A549 (cell line): ENCODE measurements at regions not wholly inside any gene's neighbourhood (a gene's known extent, or its start where the extent isn't known, plus 50 kb on each side); places are given as distances from the start of the nearest gene placed in this dataset.
"Not testable (repeated sequence)": the region's sequence is repeated elsewhere in the genome, so short reads cannot be mapped to it uniquely, and the experiment has no call there.

Source experiments
- ATAC-seq, 2 experiments: fragments of 200-7000 bp in 1 of 2; fragments of >200 bp in 1 of 2; cut with Nextera tagmentation in 1 of 2; cut with Tn5 transposase in 1 of 2; 3 replicates each; pipeline versions ENCODE4 v1.8.0 to v1.9.1; 2018 to 2020; ENCODE audit warnings: mild to moderate bottlenecking in 1 of 2, moderate library complexity in 1 of 2
- CTCF ChIA-PET: fragments of 300-600 bp; sonication (Branson Sonifier 250); formaldehyde crosslinking; extraction: SDS; loops from one replicate; lab custom pipeline; 2021; ENCODE audit warnings: antibody characterized with exemption, inconsistent platforms; lab: Yijun Ruan, JAX
- POLR2A ChIA-PET: fragments of 350-600 bp; formaldehyde crosslinking; extraction: SDS; loops from one replicate; lab custom pipeline; 2021; ENCODE audit warnings: antibody characterized with exemption, inconsistent platforms; lab: Yijun Ruan, JAX
- DNase-seq, 2 experiments: peaks; one replicate each; pipeline versions ENCODE4 v3.0.0 to v3.0.0-alpha.2; 2011 to 2016; ENCODE audit warnings: low read depth in 1 of 2, low spot score in 1 of 2
- FAIRE-seq: peaks from 2 replicates; lab custom pipeline; 2011; peaks lifted over from hg19 to GRCh38; lab: Jason Lieb, UNC
- H3K27ac ChIP-seq, 2 experiments: fragments of >200 bp; sonication (Bioruptor Twin); formaldehyde crosslinking; 3 replicates each; pipeline ENCODE4 v1.5.1; 2016 to 2017
- H3K4me1 ChIP-seq: fragments of >200 bp; sonication (Bioruptor Twin); formaldehyde crosslinking; 3 replicates; pipeline ENCODE4 v1.6.1; 2016
- H3K4me2 ChIP-seq: fragments of >200 bp; sonication (Bioruptor Twin); formaldehyde crosslinking; 3 replicates; pipeline ENCODE4 v1.6.1; 2016
- H3K4me3 ChIP-seq: fragments of >200 bp; sonication (Bioruptor Twin); formaldehyde crosslinking; 3 replicates; pipeline ENCODE4 v1.5.1; 2016
- H3K9me3 ChIP-seq: fragments of >200 bp; sonication (Bioruptor Twin); formaldehyde crosslinking; 3 replicates; pipeline ENCODE4 v1.6.1; 2016
- CBX8 ChIP-seq: fragments of 200-600 bp; sonication (generic); IDR thresholded peaks from 2 replicates; pipeline ENCODE4 v1.6.1; 2016
- CEBPB ChIP-seq, 2 experiments: fragments of >200 bp in 1 of 2; sonication (Bioruptor Twin) in 1 of 2; formaldehyde crosslinking in 1 of 2; IDR thresholded peaks; 2 replicates each; pipeline ENCODE4 v1.6.1; 2012 to 2016
- EHMT2 ChIP-seq: fragments of 200-600 bp; sonication (generic); IDR thresholded peaks from 2 replicates; pipeline ENCODE4 v1.6.1; 2016; ENCODE audit warnings: antibody characterized with exemption, low read depth, mild to moderate bottlenecking, moderate library complexity
- FOSB ChIP-seq: fragments of 250-450 bp; sonication (Bioruptor Pico); IDR thresholded peaks from 2 replicates; pipeline ENCODE4 v1.5.0; 2020; ENCODE audit warnings: mild to moderate bottlenecking, moderate library complexity
- FOSL2 ChIP-seq, 2 experiments: fragments of 450-650 bp in 1 of 2; fragments of >200 bp in 1 of 2; sonication (Bioruptor Twin) in 1 of 2; formaldehyde crosslinking; IDR thresholded peaks; 2 replicates each; pipeline versions ENCODE4 v1.5.0 to v1.6.1; 2016 to 2020; ENCODE audit warnings: mild to moderate bottlenecking in 1 of 2, moderate library complexity in 1 of 2
- JUNB ChIP-seq: fragments of >200 bp; sonication (Bioruptor Twin); formaldehyde crosslinking; IDR thresholded peaks from 2 replicates; pipeline ENCODE4 v1.6.1; 2016
- RAD21 ChIP-seq, 2 experiments: fragments of >200 bp in 1 of 2; sonication (Bioruptor Twin) in 1 of 2; formaldehyde crosslinking in 1 of 2; IDR thresholded peaks in 1 of 2; conservative IDR thresholded peaks in 1 of 2; 2 replicates in 1 of 2; 3 replicates in 1 of 2; pipeline ENCODE4 v1.6.1; 2012 to 2018; ENCODE audit warnings: inconsistent platforms in 1 of 2
- RFX5 ChIP-seq: fragments of 450-650 bp; IDR thresholded peaks from 2 replicates; pipeline ENCODE4 v1.7.1; 2014; ENCODE audit warnings: antibody characterized with exemption, mild to moderate bottlenecking, moderate library complexity
- RNF2 ChIP-seq: fragments of 200-600 bp; sonication (generic); IDR thresholded peaks from 2 replicates; pipeline ENCODE4 v1.6.1; 2016; ENCODE audit warnings: low read depth, mild to moderate bottlenecking, antibody characterized with exemption, moderate library complexity, borderline replicate concordance
- WGBS: methylation state at CpG from one replicate; pipeline ENCODE4 v1.1.6; 2017; ENCODE audit errors: missing lambda C conversion rate; 5-methylcytosine and 5-hydroxymethylcytosine counted together
- TF ChIP-seq, protein P1 (sequence below): fragments of >200 bp; sonication (Bioruptor Twin); formaldehyde crosslinking; IDR thresholded peaks from 3 replicates; pipeline ENCODE4 v1.5.1; 2016
- TF ChIP-seq, protein P2 (sequence below): fragments of 250-450 bp; sonication (Bioruptor Pico); IDR thresholded peaks from 2 replicates; pipeline ENCODE4 v1.5.0; 2020; ENCODE audit warnings: low read depth, mild to moderate bottlenecking, moderate library complexity
- TF ChIP-seq, protein P3 (sequence below): fragments of 450-650 bp; IDR thresholded peaks from 2 replicates; pipeline ENCODE4 v1.6.1; 2014; ENCODE audit warnings: antibody characterized with exemption
- TF ChIP-seq, protein P4 (sequence below): fragments of 200-600 bp; sonication (generic); IDR thresholded peaks from 2 replicates; pipeline ENCODE4 v1.6.1; 2016; ENCODE audit warnings: antibody characterized with exemption, mild to moderate bottlenecking, moderate library complexity

DNA sequence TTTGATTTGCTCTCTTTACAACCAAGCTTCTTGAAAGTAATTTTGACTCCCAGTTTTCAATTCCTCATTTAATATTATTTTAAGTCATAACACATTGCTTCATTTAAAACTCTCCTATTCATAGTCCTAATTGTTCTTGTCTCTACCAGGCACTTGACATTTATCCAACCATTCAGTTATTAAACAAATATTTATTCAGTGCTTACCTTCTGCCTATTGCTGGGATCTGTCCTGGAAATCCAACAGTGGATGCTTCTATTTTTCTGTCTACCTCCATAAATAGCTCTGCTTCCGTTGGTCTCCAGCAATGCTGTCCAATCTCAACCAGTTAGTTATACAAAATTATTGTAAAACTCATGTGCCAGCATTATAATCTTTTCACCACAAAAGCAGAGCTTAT lies 615.1 kb downstream of the ZWINT start:
- FAIRE-seq (no peak), DNase-seq (no peak), ATAC-seq (no peak)
- CTCF ChIA-PET, result no interaction called here
- no peaks in the 10 kb centered on the region for H3K4me1 ChIP-seq
- no peak overlapping the region for H3K4me2 ChIP-seq
- H3K4me3 ChIP-seq, result no peak overlapping the region
- POLR2A ChIA-PET, result no interaction called here
- 7% methylated on average over 1 of the region's 1 CpG for WGBS
- H3K27ac ChIP-seq, result no peak overlapping the region
- no peaks in the 10 kb centered on the region for H3K9me3 ChIP-seq
- no peak for TF ChIP-seq RFX5

- CTCF ChIA-PET, result no interaction called here
- ATAC-seq, result no peak
Observed at GRCh38 chr10:55742487-55742886, 618.6 kb downstream of the ZWINT start.

GRCh38 chr10:55740767-55741166 lies 620.3 kb downstream of the ZWINT start:
- DNase-seq (peak in 1 of 2 experiments; percentile 2), FAIRE-seq (peak; percentile 28)
- 0 out of 5 replicates have a peak, but pooled peaks of 1 of the 2 experiments have one; percentile 17 for TF ChIP-seq RAD21 (conservative IDR thresholded peaks at IDR 0.05 in 1 of 2, IDR thresholded peaks at IDR 0.05 in 1 of 2)
- TF ChIP-seq, protein P1, sequence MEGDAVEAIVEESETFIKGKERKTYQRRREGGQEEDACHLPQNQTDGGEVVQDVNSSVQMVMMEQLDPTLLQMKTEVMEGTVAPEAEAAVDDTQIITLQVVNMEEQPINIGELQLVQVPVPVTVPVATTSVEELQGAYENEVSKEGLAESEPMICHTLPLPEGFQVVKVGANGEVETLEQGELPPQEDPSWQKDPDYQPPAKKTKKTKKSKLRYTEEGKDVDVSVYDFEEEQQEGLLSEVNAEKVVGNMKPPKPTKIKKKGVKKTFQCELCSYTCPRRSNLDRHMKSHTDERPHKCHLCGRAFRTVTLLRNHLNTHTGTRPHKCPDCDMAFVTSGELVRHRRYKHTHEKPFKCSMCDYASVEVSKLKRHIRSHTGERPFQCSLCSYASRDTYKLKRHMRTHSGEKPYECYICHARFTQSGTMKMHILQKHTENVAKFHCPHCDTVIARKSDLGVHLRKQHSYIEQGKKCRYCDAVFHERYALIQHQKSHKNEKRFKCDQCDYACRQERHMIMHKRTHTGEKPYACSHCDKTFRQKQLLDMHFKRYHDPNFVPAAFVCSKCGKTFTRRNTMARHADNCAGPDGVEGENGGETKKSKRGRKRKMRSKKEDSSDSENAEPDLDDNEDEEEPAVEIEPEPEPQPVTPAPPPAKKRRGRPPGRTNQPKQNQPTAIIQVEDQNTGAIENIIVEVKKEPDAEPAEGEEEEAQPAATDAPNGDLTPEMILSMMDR, result peak; percentile 24; the same call in 1 of the 3 replicates
- ATAC-seq, H3K4me2 ChIP-seq, H3K4me3 ChIP-seq, H3K4me1 ChIP-seq, H3K27ac ChIP-seq, H3K9me3 ChIP-seq, CTCF ChIA-PET, POLR2A ChIA-PET: not testable (repeated sequence)
- 10% methylated on average over 2 of the region's 2 CpGs for WGBS

More at GRCh38 chr10:55742487-55742886, 618.6 kb downstream of the ZWINT start:
- WGBS, result 23% methylated on average over 2 of the region's 2 CpGs
- POLR2A ChIA-PET, result no interaction called here
- TF ChIP-seq CBX8, result no peak
- TF ChIP-seq JUNB, result no peak
- no peak for TF ChIP-seq EHMT2
- no peak for TF ChIP-seq RNF2
- TF ChIP-seq, protein P2, sequence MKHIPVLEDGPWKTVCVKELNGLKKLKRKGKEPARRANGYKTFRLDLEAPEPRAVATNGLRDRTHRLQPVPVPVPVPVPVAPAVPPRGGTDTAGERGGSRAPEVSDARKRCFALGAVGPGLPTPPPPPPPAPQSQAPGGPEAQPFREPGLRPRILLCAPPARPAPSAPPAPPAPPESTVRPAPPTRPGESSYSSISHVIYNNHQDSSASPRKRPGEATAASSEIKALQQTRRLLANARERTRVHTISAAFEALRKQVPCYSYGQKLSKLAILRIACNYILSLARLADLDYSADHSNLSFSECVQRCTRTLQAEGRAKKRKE (CRISPR knock-in tag), result no peak
- no peak for TF ChIP-seq FOSB (CRISPR knock-in tag)
- no peak for TF ChIP-seq CEBPB (IDR thresholded peaks at IDR 0.05)
- TF ChIP-seq, protein P3, sequence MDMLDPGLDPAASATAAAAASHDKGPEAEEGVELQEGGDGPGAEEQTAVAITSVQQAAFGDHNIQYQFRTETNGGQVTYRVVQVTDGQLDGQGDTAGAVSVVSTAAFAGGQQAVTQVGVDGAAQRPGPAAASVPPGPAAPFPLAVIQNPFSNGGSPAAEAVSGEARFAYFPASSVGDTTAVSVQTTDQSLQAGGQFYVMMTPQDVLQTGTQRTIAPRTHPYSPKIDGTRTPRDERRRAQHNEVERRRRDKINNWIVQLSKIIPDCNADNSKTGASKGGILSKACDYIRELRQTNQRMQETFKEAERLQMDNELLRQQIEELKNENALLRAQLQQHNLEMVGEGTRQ, result no peak
- no peak for TF ChIP-seq FOSL2 (IDR thresholded peaks at IDR 0.05)
- TF ChIP-seq FOSL2 (CRISPR knock-in tag; IDR thresholded peaks at IDR 0.05), result no peak
- TF ChIP-seq, protein P4, sequence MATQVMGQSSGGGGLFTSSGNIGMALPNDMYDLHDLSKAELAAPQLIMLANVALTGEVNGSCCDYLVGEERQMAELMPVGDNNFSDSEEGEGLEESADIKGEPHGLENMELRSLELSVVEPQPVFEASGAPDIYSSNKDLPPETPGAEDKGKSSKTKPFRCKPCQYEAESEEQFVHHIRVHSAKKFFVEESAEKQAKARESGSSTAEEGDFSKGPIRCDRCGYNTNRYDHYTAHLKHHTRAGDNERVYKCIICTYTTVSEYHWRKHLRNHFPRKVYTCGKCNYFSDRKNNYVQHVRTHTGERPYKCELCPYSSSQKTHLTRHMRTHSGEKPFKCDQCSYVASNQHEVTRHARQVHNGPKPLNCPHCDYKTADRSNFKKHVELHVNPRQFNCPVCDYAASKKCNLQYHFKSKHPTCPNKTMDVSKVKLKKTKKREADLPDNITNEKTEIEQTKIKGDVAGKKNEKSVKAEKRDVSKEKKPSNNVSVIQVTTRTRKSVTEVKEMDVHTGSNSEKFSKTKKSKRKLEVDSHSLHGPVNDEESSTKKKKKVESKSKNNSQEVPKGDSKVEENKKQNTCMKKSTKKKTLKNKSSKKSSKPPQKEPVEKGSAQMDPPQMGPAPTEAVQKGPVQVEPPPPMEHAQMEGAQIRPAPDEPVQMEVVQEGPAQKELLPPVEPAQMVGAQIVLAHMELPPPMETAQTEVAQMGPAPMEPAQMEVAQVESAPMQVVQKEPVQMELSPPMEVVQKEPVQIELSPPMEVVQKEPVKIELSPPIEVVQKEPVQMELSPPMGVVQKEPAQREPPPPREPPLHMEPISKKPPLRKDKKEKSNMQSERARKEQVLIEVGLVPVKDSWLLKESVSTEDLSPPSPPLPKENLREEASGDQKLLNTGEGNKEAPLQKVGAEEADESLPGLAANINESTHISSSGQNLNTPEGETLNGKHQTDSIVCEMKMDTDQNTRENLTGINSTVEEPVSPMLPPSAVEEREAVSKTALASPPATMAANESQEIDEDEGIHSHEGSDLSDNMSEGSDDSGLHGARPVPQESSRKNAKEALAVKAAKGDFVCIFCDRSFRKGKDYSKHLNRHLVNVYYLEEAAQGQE, result no peak
- Histone ChIP-seq H3K27ac (no peak overlapping the region), H3K4me1 (no peaks in the 10 kb centered on the region), H3K4me2 (no peak overlapping the region), H3K9me3 (no peaks in the 10 kb centered on the region), H3K4me3 (no peak overlapping the region)
- DNase-seq (no peak), FAIRE-seq (no peak)
